Stimulated activated CD4-positive, alpha-beta T cell treated with anti-CD3 and anti-CD28 coated beads, Interleukin-15, amount 100 ng/mL, for 24 hours (primary cell): ENCODE measurements at regions not wholly inside any gene's neighbourhood (a gene's known extent, or its start where the extent isn't known, plus 50 kb on each side); places are given as distances from the start of the nearest gene placed in this dataset.

Experiments
- DNase-seq: peaks from one replicate; pipeline ENCODE4 v3.0.0-alpha.2; 2020

- DNase-seq, result no peak
Measured at GRCh38 chr17:77872199-77872598, 86.3 kb upstream of the TNRC6C start.

GRCh38 chr17:77872714-77873499, 85.6 kb upstream of the TNRC6C start:
- no peak for DNase-seq

- no peak for DNase-seq
Measured at GRCh38 chr17:77873500-77874302, 84.8 kb upstream of the TNRC6C start.

GRCh38 chr17:77874303-77875050, 84.0 kb upstream of the TNRC6C start:
- DNase-seq, result no peak

- DNase-seq, result no peak
Measured at GRCh38 chr17:77875051-77875780, 83.3 kb upstream of the TNRC6C start.

GRCh38 chr17:77875881-77876509, 82.5 kb upstream of the TNRC6C start:
- DNase-seq, result peak; percentile 30

GRCh38 chr17:77877036-77877435, 81.5 kb upstream of the TNRC6C start:
- no peak for DNase-seq

GRCh38 chr17:77877646-77878355, 80.7 kb upstream of the TNRC6C start:
- no peak for DNase-seq

- no peak for DNase-seq
Measured at GRCh38 chr17:77879226-77879895, 79.1 kb upstream of the TNRC6C start.

- DNase-seq, result no peak
Measured at GRCh38 chr17:77879896-77880280, 78.6 kb upstream of the TNRC6C start.

GRCh38 chr17:77880711-77881450, 77.6 kb upstream of the TNRC6C start:
- DNase-seq, result no peak

- peak; percentile 77 for DNase-seq
Measured at GRCh38 chr17:77881545-77881944, 77.0 kb upstream of the TNRC6C start.

GRCh38 chr17:77882040-77882439, 76.5 kb upstream of the TNRC6C start:
- DNase-seq, result no peak

- peak; percentile 76 for DNase-seq
Measured at GRCh38 chr17:77882481-77883212, 75.9 kb upstream of the TNRC6C start.

- DNase-seq, result no peak
Measured at GRCh38 chr17:77883213-77883650, 75.3 kb upstream of the TNRC6C start.

- peak; percentile 20 for DNase-seq
Measured at GRCh38 chr17:77884019-77884418, 74.5 kb upstream of the TNRC6C start.

GRCh38 chr17:77884967-77885641, 73.4 kb upstream of the TNRC6C start:
- no peak for DNase-seq

- no peak for DNase-seq
Measured at GRCh38 chr17:77885678-77886386, 72.7 kb upstream of the TNRC6C start.
